GM18502 (cell line): ENCODE measurements at regions not wholly inside any gene's neighbourhood (a gene's known extent, or its start where the extent isn't known, plus 50 kb on each side); places are given as distances from the start of the nearest gene placed in this dataset.
"Not testable (repeated sequence)": the region's sequence is repeated elsewhere in the genome, so short reads cannot be mapped to it uniquely, and the experiment has no call there.

ENCODE experiments used
- ATAC-seq: cut with Tn5 transposase; IDR thresholded peaks from one replicate; pipeline ENCODE4 v1.9.1; 2021; ENCODE audit warnings: mild to moderate bottlenecking; ENCODE audit not compliant: unreplicated experiment, poor library complexity

DNA sequence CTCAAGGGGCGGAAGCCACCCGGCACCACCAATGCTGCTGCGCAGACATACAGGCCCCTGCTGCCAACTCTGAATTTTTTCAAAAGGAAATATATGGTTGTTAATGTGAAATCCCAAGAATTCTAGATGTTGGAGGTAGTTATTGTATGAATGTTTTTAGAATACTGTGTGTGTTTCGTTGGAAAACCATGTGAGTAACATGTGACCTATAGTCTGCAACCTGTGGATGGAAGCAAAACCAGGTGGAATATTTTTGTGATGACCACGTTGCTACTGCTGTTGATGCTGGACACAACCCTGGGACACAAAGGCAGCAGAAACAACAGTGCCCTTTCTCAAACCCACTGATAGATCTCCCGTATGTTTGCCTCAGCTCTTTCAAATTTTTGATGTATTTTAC is 376.3 kb upstream of the SALL1 start:
- ATAC-seq = no peak

DNA sequence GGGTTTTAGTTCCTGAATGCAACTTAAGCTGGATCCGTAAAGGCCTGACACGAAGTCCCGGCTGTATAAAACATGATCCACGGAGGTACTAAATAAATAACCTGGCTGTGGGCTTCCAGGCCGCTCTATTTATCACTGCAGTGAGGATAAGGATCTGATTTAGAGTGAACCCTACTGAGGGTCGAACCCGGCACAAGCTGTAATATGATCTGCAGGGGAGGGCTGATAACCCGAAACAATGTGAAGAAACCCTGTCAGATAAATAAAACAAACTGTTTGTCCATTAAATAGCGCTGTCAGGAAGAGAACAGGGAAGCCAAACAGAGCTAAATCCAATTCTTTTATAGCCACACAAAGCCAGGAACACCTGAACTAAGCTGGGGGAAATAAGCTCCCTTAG is 375.6 kb upstream of the SALL1 start:
- ATAC-seq = no peak

DNA sequence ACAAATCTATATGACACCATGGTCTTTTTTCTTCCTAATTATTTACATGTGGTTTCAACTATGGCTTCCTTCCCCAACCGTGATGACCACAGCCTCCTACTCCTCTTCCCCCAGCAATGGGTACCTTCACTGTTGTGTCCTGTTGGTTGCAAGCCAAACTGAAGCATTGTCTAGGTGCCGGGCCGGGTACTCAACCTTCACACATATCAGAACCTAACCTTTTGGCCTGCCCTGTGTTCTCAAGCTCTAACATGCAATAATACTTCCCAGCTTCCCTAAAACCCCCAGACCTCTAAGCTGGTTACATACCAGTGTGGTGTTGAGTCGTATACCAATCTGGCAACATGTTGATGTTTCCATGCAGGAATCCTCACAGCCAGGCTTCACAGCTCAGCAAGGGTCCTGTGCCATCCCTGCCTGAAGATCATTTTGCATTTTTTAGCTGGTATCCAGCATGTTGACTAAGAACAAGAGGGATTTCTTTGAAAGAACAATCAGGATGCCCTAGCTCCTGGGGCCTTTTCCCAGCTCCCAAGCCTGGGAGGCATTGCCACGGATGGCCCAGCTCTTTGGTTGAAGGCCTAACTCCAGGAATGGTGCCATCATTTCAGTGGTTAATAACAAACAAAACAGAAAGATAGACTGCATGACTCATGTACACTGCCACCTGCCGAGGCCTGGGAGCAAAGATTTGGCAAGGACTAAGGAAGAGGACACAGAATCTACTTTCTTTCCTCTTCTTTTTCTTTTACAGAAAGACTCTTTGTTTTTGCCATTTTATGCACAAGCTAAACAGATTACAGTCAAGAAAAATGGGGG is 373.7 kb upstream of the SALL1 start:
- no peak for ATAC-seq

DNA sequence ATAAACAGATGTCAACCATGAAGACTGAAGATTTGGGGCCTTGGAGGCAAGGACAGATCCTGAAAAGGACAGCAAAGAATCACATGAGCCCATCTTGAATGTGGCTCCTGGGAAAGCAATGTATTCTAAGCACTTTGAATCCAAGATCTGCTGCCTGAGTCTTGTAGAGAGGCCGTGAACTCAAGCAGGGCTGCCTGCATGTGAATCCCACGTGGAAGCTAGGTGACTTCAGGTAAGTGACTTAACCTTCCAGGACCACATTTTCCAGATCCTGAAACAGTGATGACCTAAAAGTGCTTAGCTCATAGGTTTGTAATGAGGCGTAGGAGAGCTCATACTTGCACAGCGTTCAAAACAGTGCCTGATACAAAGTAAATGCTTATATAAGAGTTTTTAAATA is 373.0 kb upstream of the SALL1 start:
- no peak for ATAC-seq

DNA sequence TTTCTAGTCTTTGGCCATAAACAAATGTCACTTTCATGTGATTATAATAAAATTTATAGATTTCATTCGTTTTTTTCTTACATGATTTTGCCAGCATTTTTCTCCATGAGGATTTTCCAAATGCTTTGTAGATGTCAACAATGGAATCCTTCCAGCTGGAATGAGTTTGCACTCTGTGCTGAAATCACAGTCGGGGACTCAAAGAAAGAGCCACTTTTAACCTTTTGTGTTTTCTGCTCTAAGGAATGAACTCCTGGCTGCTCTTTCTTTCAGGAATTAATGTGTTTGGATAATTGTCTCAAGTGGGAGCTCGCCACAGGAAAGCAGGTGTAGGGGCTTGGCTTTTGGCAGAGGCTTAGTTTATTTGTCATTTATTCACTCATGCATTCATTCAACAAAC is 372.3 kb upstream of the SALL1 start:
- ATAC-seq = no peak

DNA sequence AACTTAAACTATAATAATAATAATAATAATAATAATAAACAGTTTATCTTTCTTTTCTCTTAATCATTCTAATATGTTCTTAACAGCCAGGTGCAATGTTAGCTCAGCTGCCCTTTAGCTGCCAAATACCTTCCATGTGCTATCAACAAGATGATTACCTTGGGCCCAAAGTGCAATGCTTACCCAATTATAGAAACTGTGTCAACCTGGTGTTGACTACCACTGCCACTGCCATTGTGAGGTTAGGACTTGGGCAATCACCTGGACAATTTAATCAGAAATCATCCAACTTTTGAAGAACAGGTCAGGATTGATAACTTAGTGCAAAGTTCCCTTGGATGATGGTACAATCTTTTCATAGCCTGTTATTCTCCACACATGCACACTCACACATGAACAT is 371.8 kb upstream of the SALL1 start:
- ATAC-seq = no peak

DNA sequence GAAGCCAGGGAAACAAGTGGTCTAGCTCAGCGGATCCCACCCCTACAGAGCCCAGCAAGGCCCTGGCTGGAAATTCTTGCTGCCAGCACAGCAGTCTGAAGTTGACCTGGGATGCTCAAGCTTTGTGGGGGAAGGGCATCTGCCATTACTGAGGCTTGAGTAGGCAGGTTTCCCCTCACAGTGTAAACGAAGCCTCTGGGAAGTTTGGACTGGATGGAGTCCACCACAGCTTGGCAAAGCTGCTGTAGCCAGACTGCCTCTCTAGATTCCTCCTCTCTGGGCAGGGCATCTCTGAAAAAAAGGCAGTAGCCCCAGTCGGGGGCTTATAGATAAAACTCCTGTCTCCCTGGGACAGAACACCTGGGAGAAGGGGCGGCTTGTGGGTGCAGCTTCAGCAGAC is 365.9 kb upstream of the SALL1 start:
- ATAC-seq = not testable (repeated sequence)

DNA sequence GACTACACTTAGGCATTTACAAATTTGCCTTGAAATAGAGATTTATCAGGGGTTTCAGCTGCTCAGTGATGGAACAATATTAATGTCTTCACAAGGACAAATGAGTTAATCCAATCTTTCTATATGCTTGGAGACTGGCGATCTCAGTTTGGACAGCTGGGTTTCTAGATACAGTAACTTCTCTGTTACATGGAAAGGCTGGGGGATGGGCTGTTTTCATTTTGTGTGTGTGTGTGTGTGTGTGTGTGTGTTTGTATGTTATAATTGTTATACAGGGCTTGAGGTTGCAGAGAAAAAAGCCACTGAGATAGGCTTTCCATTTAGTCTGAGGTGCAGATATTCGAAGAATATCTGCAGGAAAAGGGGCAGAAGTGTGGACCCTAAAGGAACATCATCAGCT is 359.3 kb upstream of the SALL1 start:
- no peak for ATAC-seq

DNA sequence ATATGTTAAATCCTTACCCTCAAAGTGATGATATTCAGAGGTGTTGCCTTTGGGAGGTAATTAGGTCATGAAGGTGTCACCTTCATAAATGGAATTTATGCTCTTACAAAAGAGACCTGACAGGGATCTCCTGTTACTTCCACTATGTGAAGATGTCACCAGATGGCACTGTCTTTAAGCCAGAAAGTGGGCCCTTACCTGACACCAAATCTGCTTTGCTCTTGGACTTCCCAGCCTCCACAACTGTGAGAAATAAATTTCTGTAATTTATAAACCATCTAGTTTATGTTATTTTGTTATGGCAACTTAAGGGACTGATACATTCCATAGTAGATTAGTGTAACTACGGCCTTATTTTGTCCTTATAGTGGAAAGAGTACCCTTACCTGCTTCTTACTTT is 358.3 kb upstream of the SALL1 start:
- no peak for ATAC-seq

DNA sequence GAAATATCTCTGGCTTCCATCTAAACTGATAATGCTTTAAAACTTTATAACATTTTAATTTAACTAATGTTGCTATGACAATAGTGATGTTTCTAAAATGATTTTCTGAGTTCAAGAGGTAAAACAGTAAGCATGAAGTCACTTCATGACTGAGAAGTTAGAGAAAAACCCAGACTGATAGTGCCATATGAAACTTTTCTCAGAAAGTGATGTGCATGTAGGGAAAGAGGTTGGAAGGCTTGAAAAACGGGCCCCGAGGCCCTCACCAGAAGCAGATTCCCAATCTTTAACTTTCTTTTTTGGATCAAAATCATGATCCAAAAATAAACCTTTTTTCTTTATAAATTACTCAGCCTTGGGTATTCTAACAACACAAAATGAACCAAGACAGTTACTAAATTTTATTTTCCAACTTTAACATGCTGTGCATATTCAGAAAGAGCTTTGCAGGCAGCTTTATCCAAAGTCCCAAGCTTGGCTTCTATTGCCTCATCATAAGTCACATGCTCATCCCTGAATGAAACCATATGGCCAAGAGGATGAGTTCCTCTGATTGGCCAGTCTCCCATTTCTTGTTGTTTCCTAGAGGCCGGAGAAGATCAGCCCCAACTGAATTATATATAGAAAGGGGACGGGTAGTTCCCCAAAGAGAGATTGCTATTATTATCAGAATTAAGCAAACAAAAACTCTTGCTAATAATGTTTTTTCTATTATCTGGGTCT is 357.6 kb upstream of the SALL1 start:
- no peak for ATAC-seq

DNA sequence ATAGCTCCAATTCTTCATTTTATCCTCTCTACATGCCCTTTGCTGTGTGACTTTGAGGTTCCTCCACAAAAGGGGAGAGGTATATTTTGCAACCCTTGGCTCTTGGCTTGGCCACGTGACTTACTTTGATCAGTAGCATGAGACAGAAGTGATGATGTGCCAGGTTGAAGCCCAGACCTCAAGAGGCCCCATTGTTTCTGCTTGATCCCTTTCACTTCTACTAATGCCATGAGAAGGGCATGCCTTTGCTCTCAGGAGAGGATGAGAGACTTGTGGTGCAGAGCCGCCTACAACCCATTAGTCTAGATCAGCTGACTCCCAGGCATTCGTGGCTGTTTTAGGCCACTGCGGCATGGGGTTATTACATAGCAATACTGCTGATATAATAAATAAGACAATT is 356.2 kb upstream of the SALL1 start:
- ATAC-seq = no peak

DNA sequence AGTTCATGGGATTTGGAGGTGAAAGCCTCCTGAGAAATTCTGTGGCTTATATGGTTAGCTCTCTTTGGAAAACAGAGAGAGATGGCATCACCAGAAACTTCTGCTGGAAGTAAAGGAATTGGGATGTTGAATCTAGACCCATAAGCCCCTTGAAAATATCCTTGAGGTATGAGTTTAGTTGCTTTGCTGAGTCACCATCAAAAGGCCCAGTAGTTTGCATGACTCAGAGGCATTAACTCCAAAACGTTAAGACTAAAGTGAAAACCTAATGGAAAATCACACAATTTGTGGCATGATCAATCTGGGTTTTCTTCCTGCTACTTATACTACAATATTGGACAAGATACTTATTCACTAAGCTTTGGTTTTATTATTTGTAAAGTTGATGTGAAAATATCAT is 349.2 kb upstream of the SALL1 start:
- no peak for ATAC-seq

DNA sequence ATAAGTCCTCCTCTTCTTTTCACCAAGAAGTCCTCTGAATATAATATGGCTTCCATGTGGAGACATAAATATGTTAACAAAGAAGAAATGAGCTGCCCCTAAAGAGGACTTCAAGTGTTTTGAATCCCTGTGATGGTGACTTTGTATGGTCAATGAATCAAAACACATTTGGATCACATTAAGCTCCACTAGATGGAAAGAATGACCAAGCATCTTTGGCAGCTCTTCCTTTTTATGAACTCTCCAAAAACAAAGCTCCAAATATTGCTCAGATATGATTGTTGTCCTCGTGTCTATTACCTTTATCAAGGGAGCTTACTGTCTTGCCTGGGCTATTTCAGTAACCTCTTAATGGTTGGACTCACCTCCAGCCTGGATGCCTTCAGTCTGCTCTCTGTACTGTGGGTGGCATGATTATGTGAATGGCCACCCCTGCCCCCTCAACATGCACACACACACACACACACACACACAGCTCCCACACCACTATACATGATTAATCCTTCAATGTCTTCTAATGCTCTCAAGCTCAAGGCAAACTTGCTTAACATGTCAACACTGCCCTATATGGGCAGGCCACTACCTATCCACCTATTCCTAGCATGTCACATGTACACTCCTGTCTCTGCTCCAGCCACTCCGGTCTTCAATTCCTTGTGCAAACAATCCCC is 346.6 kb upstream of the SALL1 start:
- no peak for ATAC-seq

DNA sequence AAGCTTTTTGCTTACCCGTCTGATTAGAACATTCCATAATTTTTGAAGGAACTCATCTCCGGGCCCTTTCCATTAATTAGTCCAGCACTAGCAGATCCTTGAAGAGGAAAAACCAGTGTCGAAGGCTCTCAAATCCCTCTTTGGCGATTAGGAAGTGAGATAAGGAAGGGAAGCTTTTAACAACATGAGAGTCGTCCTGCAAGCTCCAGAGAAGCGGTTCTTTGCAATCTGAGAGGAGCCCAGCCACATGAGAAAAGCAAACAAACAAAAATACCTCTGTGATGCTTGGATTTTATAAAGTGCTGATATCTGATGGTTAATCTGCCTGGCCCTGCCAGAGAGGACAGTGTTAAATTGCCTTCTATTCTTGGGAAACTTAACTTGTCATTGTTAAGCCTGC is 339.8 kb upstream of the SALL1 start:
- no peak for ATAC-seq

DNA sequence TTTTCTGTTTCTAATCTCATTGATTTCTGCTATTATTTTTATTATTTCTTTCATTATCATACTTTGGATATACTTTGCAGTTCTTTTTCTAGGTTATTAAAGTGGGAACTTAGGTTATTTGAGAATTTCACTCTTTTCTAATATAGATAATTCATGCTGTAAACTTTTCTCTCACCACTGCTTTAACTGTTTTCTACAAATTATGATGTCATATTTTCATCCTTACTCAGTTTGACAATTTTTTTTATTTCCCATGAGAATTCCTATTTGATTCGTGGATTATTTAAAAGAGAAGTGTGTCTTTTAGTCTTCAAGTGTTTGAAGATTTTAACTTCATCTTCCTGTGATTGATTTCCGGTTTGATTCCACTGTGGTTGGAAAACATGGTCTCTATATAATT is 336.8 kb upstream of the SALL1 start:
- no peak for ATAC-seq

DNA sequence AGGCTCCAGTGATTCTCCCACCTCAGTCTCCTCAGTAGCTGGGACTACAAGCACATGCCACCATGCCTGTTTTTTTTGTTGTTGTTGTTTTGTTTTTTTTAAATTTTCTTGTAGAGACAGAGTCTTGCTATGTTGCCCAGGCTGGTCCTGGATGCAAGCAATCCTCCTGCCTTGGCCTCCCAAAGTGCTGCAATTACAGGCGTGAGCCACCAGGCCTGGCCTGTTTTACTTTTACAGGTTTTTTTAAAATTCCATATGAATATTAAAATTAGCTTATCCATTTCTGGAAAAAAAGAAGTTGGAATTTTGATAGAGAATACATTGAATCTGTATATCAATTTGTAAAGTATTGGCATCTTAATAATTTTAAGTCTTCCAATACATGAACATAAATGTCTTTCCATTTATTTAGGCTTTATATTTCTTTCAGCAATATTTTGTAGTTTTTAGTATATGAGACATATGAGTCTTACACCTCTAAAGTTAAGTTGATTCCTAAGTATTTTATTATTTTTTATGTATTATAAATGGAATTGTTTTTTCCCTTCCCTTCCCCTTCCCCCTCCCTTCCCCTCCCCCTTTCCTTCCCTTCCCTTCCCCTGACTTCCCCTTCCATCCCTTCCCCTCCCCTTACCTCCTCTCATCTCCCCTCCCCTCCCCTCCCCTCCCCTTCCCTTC is 323.5 kb upstream of the SALL1 start:
- ATAC-seq = no peak

DNA sequence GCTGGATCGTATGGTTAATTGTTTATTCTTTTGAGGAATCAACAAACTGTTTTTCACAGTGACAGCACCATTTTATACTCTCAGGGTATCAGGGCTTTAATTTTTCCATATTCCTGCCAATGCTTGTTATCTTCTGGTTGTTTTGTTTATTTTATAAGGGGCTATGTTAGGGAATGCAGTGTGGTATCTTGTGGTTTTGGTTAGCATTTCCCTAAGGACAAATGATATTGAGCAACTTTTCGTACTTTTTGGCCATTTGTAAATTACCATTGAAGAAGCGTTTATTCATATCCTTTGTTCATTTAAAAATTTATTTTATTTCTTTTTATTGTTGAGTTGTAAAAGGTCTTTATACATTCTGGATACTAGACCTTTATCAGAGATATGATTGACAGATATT is 322.0 kb upstream of the SALL1 start:
- ATAC-seq = no peak

DNA sequence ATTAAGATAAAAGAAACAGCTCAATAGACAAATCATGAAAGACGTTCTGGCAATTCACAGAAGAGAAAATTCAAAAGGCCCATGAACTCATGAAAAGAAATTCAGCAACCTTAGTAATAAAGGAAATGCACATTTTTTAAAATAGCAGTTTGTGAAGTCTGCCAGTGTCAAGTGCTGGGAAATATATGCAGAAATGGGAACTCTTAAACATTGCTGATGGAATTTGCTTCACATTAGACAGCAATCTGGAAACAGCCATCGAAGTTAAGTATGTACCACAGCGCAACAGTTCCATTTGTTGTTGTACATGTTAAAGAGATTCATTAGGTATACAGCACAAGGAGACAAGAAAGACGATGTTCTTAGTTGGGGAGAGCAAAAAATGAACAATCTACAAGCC is 319.4 kb upstream of the SALL1 start:
- no peak for ATAC-seq

DNA sequence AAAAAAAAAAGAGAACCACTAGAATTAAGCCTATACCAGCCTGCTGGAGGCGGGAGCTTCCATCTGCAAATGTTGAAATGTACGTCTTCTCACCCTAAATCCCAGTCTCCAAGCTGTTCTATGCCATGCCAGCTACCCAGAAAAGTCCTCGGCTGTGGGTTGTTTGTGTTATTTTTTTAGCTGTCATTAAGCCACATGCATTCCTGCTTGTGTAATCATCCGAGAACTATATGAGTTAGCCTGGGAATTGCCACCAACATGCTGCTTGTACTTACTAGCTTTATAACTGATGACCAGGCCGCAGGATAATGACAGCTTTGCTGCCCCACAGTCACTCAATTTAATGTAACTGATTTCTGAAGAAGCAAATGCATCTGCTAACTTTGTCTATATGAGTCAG is 313.9 kb upstream of the SALL1 start:
- no peak for ATAC-seq

DNA sequence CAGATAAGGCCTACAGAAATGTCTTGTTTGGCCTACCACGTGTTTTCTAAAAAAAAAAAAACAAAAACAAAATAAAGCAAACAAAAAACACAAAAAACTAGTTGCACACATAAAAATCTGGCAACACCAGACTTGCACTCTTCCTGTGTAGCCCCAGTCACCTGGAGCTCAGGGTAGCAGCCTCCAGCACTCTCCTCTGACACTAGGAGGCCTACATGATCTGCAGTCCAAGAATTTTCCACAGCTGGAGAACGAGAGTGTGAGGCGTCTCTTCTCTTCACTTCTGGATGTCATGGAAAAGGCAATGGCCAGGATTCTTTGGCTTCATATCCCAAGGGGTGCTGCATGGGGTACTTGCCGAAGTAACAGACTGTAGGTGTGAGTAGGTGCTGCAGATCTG is 310.2 kb upstream of the SALL1 start:
- ATAC-seq = no peak
